Hepatocyte (in vitro differentiated cells): ENCODE measurements at regions not wholly inside any gene's neighbourhood (a gene's known extent, or its start where the extent isn't known, plus 50 kb on each side); places are given as distances from the start of the nearest gene placed in this dataset.

Experiments used
- EZH2 ChIP-seq: fragments of 200-600 bp; sonication (generic); IDR thresholded peaks from 2 replicates; pipeline ENCODE4 v1.6.1; 2016; ENCODE audit warnings: antibody characterized with exemption, mild to moderate bottlenecking, borderline replicate concordance
- TF ChIP-seq, protein P1 (sequence below): fragments of 200-600 bp; sonication (generic); IDR thresholded peaks from 2 replicates; pipeline ENCODE4 v1.5.1; 2016; ENCODE audit warnings: antibody characterized with exemption, mild to moderate bottlenecking; ENCODE audit not compliant: poor library complexity

GRCh38 chr9:118418887-118419565, 714.8 kb downstream of the TLR4 start:
- TF ChIP-seq, protein P1, sequence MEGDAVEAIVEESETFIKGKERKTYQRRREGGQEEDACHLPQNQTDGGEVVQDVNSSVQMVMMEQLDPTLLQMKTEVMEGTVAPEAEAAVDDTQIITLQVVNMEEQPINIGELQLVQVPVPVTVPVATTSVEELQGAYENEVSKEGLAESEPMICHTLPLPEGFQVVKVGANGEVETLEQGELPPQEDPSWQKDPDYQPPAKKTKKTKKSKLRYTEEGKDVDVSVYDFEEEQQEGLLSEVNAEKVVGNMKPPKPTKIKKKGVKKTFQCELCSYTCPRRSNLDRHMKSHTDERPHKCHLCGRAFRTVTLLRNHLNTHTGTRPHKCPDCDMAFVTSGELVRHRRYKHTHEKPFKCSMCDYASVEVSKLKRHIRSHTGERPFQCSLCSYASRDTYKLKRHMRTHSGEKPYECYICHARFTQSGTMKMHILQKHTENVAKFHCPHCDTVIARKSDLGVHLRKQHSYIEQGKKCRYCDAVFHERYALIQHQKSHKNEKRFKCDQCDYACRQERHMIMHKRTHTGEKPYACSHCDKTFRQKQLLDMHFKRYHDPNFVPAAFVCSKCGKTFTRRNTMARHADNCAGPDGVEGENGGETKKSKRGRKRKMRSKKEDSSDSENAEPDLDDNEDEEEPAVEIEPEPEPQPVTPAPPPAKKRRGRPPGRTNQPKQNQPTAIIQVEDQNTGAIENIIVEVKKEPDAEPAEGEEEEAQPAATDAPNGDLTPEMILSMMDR, result no peak
- TF ChIP-seq EZH2, result no peak
